Right renal pelvis (tissue), 4 donors: ENCODE measurements at regions not wholly inside any gene's neighbourhood (a gene's known extent, or its start where the extent isn't known, plus 50 kb on each side); places are given as distances from the start of the nearest gene placed in this dataset.

ENCODE experiments used
- DNase-seq, 4 donors: peaks; one replicate each; pipeline ENCODE4 v3.0.0-alpha.2; 2013; ENCODE audit warnings: low read depth in 4 of 4, low spot score in 3 of 4, missing footprints in 1 of 4

DNA sequence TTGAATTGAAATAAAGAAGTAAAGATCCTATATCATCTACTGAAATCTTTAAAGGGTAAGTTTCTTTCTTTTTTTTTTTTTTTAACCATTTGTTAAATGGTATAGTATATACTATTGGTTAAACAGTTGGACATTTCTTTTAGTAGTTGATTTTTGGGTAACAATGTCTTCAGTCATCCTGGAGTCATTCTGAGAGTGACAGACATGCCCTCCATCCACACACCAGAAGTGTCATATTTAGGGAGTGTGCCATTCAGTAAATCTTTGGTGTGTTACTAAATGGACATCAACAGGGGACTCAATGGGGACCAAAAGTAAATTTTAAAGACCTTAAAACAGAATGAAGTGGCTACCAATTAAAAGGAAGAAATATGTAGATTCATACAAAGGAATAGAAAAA, 50.8 kb upstream of the SLC39A10 start:
- no peak for DNase-seq

GRCh38 chr2:195604706-195605105, 52.3 kb upstream of the SLC39A10 start:
- no peak for DNase-seq

DNA sequence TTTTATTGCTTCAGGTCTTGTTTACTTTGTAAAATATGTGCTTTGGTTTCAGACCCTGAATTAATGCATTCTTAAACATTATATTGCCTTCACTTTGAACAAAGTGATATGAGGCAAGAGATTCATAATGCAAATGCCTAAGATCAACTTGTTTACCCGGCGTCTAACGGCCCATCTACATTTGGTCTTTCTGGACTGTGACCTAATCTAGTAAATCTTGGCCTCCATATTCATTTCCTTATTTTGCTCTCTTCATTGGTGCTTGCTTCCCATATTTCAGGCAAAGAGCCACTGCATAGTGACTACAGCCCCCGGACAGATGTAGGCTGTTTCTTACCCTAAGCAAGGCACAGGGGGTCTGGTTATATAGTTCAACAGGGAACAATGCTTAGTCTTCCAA, 53.0 kb upstream of the SLC39A10 start:
- no peak for DNase-seq

DNA sequence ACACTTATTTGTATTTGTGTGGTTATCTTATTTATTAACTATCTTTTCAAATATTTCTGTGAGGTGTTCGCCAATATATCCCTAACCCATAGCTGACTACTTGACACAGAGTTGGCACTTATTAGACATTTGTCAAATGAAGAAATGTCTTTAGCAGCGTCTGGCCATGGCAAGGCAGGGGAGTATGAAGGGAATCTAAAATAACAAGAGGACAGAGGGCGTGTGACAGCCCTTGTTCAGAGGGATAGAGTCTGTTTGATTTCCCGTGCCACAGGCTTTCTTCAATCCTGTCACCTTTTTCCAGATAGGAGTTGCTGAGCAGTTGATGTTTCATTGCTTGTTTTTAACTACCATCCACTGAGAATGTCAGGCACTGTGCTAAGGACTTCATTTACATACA, 53.6 kb upstream of the SLC39A10 start:
- no peak for DNase-seq

- DNase-seq, result no peak
These were observed 54.3 kb upstream of the SLC39A10 start for GRCh38 chr2:195602687-195603086.

DNA sequence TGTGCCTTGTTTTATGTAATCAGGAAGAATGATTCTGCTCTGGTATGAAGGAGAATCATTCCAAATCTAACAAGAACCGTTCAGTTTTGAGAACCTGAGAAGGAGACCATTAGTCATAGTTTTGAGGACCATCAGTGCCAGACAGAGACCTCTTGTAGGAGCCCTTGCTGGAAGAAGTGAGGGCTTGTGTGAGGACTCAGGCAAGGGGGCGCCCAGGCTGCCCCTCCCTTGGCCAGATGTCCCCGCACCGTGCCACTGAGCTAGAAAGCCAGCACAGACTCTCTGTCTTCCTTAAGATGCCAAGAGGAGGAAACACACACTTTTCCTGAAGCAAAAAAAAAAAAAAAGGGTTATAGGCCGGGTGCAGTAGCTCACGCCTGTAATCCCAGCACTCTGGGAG, 55.7 kb upstream of the SLC39A10 start:
- no peak for DNase-seq

- no peak for DNase-seq
These were observed 56.2 kb upstream of the SLC39A10 start for GRCh38 chr2:195600778-195601177.

- DNase-seq, result no peak
These were observed 60.2 kb upstream of the SLC39A10 start for GRCh38 chr2:195596840-195597239.

GRCh38 chr2:195595825-195596224, 61.2 kb upstream of the SLC39A10 start:
- DNase-seq, result no peak

DNA sequence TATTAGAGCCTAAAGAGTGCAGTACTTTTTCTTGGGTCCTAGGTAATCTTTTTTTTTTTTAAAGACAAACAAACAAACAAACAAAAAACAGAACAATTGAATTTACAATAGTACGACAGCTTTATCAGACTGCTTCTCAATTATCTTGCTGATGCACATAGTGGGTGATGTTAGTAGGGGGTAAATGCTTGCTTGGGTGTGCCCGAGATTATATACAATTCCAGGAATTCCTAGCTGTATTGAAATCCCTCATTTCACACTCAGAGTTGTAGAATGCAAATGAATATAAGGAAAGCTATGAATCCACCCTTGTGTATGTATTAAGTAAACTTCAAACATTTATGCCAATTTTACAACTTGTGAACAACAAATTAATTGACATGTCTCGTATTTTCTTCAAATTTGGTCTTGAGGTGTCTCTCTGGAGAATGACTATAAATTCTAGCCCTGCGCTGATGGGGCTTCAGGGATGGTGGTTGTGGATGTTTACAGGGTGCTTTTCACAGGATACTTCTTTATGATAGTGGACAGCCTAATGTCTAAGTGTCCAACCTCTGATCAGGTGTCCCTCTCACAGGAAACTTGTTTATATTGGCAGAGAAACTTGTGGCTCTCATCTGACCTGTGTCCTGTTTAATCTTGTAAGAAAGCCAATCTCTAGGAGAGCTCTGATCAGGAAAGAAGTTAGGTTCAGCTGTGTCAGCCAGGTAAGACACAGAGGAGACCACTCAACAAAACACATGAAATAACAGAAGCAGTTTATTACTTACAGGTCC, 61.9 kb upstream of the SLC39A10 start:
- DNase-seq, result no peak

DNA sequence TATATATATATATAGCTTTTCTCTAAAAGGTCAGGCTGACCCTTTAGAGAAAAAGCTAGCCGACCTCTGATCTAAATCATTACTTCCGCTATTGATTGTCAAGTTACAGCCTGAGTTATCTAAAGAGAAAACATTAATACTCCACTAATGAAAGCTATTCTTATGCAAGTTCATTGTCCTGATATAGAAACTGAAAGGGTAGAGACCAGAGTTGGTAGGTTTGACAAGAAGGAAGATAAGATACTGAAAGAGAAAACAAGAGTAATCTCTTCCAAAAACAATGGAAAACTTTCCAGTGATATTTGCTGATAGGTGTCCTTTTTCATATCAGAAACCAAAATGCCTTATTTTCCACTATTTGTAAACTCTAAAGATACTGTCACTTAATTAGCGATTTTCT, 62.8 kb upstream of the SLC39A10 start:
- DNase-seq, result no peak

DNA sequence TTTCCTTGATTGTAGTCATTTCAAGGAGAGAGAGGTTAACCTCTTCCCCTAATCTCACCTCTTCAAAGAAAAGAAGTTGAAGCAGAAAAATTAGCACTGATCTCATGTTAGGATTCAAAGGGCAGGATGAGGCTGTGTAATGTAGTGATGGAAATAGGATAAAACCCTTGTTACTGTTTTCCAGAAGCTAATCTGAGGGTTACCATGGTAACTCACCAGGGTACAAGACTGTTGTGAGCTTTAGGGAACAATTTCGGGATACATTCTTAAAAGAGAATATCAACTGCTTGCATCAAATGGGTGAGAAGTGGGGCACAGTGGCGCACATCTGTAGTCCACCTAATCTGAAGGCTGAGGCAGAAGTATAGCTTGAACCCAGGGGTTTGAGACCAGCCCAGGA, 64.9 kb upstream of the SLC39A10 start:
- no peak for DNase-seq

DNA sequence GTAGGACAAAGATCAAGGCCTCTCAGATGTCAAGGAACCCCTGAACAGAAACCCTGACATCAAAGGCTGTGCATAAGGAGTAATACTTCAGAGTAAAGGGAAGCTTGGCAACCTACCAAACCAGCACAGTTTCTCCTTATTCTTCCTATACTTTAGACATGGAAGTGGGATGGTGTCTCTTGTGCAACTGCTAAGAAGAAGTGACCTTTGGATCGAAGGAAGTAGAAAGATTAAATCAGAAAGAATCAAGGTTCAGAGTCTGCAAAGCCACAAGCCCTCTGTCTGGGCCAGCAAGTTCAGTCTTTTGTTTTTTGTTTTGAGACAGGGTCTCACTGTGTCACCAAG, 66.2 kb upstream of the SLC39A10 start:
- DNase-seq, result no peak

- DNase-seq, result no peak
These were observed 66.7 kb upstream of the SLC39A10 start for GRCh38 chr2:195590199-195590860.

DNA sequence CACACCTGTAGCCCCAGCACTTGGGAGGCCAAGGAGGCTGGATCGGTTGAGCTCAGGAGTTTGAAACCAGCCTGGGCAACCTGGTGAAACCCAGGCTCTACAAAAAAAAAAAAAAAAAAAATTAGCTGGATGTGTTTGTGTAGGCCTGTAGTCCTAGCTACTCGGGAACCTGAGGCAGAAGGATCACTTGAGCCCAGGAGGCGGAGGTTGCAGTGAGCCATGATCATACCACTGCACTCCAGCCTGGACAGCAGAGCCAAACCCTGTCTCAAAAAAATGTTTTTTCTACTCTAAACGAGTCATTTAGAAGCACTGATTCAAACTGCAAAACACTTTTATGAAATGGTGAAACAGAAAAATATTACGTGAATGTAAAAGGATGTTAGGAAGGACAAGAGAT, 69.1 kb upstream of the SLC39A10 start:
- DNase-seq, result no peak

- DNase-seq, result no peak
These were observed 70.8 kb upstream of the SLC39A10 start for GRCh38 chr2:195586062-195586714.

DNA sequence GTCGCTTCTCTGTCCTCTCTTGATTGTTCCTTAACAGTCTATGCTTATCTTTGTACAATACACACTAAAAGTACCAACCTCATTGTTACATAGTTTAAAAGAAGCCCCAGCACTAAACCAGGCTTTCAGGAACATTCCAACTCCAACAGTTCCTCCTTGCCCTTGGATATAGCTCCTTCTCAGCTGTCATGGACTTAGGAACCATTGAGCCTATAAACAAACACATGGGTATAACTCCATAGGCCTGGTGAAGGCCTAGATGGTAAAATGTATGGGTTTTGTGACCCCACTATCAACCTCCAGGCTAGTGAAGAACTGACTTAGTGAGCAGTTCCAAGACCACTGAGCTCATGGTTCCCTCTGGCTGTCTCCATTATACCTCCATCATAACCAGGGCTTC, 74.8 kb upstream of the SLC39A10 start:
- DNase-seq, result no peak

DNA sequence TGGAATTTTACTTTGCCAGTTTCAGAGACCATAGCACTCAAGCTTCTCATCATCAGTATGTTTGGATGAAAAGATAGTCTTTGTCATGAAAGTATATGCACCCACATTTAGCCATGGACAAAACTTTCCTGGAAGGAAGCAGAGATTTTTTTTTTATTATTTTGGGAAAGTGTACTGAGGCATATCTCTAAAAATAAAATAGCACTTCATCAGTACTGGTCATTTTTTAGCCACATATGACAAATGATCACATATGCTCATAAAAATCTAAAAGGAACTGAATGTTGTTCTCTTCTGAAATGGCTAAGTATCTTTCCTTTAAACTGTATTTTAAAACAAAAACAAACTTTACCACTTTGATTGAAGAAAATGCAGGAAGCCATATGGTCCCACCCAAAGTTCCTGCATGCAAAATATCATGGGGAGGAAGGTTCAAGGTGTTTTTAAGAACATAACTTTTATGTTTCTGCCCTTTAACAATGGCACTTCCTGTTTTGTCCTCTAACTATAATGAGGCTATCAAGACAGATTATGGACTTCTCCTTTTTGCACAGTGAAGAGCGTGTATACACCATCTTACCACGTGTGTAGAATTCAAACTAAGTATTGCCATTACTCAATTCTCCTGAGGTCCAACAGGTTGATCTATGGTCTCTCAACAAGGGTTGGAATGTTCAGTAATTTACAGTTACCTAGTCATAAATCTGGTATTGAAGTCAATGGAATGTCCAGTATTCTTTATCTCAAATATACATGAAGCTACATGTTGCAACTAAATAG, 77.1 kb upstream of the SLC39A10 start:
- DNase-seq, result no peak

- no peak for DNase-seq
These were observed 81.1 kb upstream of the SLC39A10 start for GRCh38 chr2:195575879-195576401.

- no peak for DNase-seq
These were observed 82.0 kb upstream of the SLC39A10 start for GRCh38 chr2:195575016-195575415.

GRCh38 chr2:195574312-195574711, 82.7 kb upstream of the SLC39A10 start:
- no peak for DNase-seq
